BJ (cell line): ENCODE measurements at regions not wholly inside any gene's neighbourhood (a gene's known extent, or its start where the extent isn't known, plus 50 kb on each side); places are given as distances from the start of the nearest gene placed in this dataset.

Experiments
- CTCF ChIA-PET: fragments of 350-600 bp; formaldehyde crosslinking; extraction: SDS; loops from one replicate; lab custom pipeline; 2021; ENCODE audit warnings: antibody characterized with exemption, inconsistent platforms; lab: Yijun Ruan, JAX
- POLR2A ChIA-PET: fragments of 300-600 bp; sonication (Branson Sonifier 250); formaldehyde crosslinking; extraction: SDS; loops from one replicate; lab custom pipeline; 2021; ENCODE audit warnings: antibody characterized with exemption; lab: Charles Lee
- DNase-seq: peaks from one replicate; pipeline ENCODE4 v3.0.0-alpha.2; 2011; ENCODE audit warnings: low read depth
- H3K27me3 ChIP-seq: 2 replicates; pipeline ENCODE4 v1.6.0; 2011; ENCODE audit warnings: low read length; ENCODE audit not compliant: control insufficient read depth, insufficient read depth
- H3K36me3 ChIP-seq: 2 replicates; pipeline ENCODE4 v1.5.1; 2011; ENCODE audit warnings: low read length; ENCODE audit not compliant: control insufficient read depth, insufficient read depth
- H3K4me3 ChIP-seq: 2 replicates; pipeline ENCODE4 v1.5.1; 2011; ENCODE audit warnings: low read depth, mild to moderate bottlenecking, control low read depth, low read length
- CTCF ChIP-seq: IDR thresholded peaks from 2 replicates; pipeline ENCODE4 v1.5.1; 2011; ENCODE audit warnings: low read depth, mild to moderate bottlenecking, control low read depth, inconsistent platforms, low read length, moderate library complexity; ENCODE audit not compliant: insufficient read depth

- TF ChIP-seq CTCF = no peak
- POLR2A ChIA-PET = no interaction called here
- H3K36me3 ChIP-seq = no peaks in the 10 kb centered on the region
- CTCF ChIA-PET = interaction anchor here (0.6 kb wide), 1 partner anchor 314 kb away, joined by 3 read pairs; no protein-coding TSS in a partner anchor
- H3K4me3 ChIP-seq = no peak overlapping the region
- DNase-seq = no peak
- no peaks in the 10 kb centered on the region for H3K27me3 ChIP-seq
Measured at GRCh38 chr10:8596929-8597472, 542.5 kb downstream of the GATA3 start.

- H3K27me3 ChIP-seq = no peaks in the 10 kb centered on the region
- H3K4me3 ChIP-seq = no peak overlapping the region
- H3K36me3 ChIP-seq = no peaks in the 10 kb centered on the region
- no peak for TF ChIP-seq CTCF
- CTCF ChIA-PET = no interaction called here
- POLR2A ChIA-PET = no interaction called here
- DNase-seq = no peak
Measured at GRCh38 chr10:8600192-8600591, 545.7 kb downstream of the GATA3 start.

- CTCF ChIA-PET = no interaction called here
- DNase-seq = no peak
Measured at GRCh38 chr10:8602821-8603220, 548.3 kb downstream of the GATA3 start.

GRCh38 chr10:8614054-8614565, 559.6 kb downstream of the GATA3 start:
- no peaks in the 10 kb centered on the region for H3K36me3 ChIP-seq
- TF ChIP-seq CTCF = no peak
- POLR2A ChIA-PET = no interaction called here
- H3K27me3 ChIP-seq = no peaks in the 10 kb centered on the region
- no peak overlapping the region for H3K4me3 ChIP-seq
- DNase-seq = no peak
- CTCF ChIA-PET = no interaction called here

More at GRCh38 chr10:8602821-8603220, 548.3 kb downstream of the GATA3 start:
- TF ChIP-seq CTCF = no peak
- POLR2A ChIA-PET = no interaction called here
- no peaks in the 10 kb centered on the region for H3K27me3 ChIP-seq
- no peak overlapping the region for H3K4me3 ChIP-seq
- no peaks in the 10 kb centered on the region for H3K36me3 ChIP-seq

GRCh38 chr10:8615118-8615517, 560.6 kb downstream of the GATA3 start:
- TF ChIP-seq CTCF = no peak
- ChIA-PET CTCF (no interaction called here), POLR2A (no interaction called here)
- no peak for DNase-seq
- no peaks in the 10 kb centered on the region for H3K27me3 ChIP-seq
- H3K36me3 ChIP-seq = no peaks in the 10 kb centered on the region
- no peak overlapping the region for H3K4me3 ChIP-seq
